ENCODE measurements at regions not wholly inside any gene's neighbourhood (a gene's known extent, or its start where the extent isn't known, plus 50 kb on each side); places are given as distances from the start of the nearest gene placed in this dataset.

DNA sequence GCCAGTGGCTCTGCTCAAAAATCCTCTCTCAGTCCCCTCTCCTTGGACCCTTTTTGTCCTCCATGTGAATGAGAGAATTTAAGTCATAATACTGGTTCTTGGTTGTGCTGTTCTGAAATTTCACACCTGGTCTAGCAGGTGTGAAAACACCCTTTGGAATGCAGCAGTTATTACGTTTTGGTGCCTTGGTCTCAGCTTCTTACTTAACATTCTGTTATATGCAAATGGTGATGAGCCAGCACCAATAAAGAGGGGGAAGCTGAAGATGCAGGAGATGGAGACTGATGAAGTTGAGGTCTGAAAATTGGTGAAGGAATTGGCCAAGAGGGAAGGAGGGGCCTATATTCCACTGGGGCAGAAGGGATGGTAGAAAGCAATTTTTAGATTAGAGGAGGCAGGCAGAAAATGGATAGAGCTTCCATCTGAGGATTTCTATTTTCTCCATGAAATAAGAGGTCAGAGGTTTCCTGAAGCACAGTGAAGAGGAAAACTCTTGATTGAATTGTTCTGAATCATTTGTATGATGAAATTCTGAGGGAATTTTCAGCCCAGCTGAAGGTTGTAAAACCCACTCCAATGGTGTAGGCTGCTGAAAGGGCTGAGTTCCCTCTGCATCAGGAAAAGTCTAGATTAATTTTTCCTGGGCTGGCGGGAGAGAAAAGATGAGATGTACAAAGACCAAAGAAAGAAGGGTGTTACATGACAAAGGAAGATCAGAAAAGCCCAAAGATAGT lies 94.0 kb upstream of the FAM180A start:
- no peak overlapping the region for H2BK120ac ChIP-seq (replicated peaks; ENCODE audit: low read depth, low read length)
- H3K9me3 ChIP-seq (ENCODE audit: insufficient read depth in 2 of 2, low read depth in 1 of 2, low read length in 1 of 2): no peaks in the 10 kb centered on the region
- H3K14ac ChIP-seq (ENCODE audit: insufficient read length): no peak overlapping the region
- H3K36me3 ChIP-seq (ENCODE audit: control insufficient read depth in 2 of 4, insufficient read depth in 4 of 4, low read length in 3 of 4): no peaks in the 10 kb centered on the region
- H3K23ac ChIP-seq (ENCODE audit: insufficient read length): no peak overlapping the region
- H4K20me1 ChIP-seq (replicated peaks in 1 of 2; ENCODE audit: control insufficient read depth in 1 of 2, insufficient read depth in 2 of 2, low read length in 2 of 2): no peaks in the 10 kb centered on the region
- H4K91ac ChIP-seq (replicated peaks; ENCODE audit: insufficient read length, low read length): no peak overlapping the region
- no peaks in the 10 kb centered on the region; the same call in 1 of the 2 replicates for H3K23me2 ChIP-seq (ENCODE audit: low read depth, low read length)
- no peak overlapping the region for H2BK5ac ChIP-seq (ENCODE audit: low read depth, low read length)
- H3K18ac ChIP-seq (ENCODE audit: extremely low read depth, low read length): no peak overlapping the region
- H2BK15ac ChIP-seq (ENCODE audit: low read length): no peak overlapping the region
- H2AFZ ChIP-seq (ENCODE audit: low read length): no peak overlapping the region
- ChIA-PET CTCF (ENCODE audit: partially characterized antibody) (interaction anchor here (1.1 to 1.3 kb wide), 2 partner anchors 26 to 106 kb away, joined by 3 read pairs; no protein-coding TSS in a partner anchor), POLR2A (ENCODE audit: partially characterized antibody) (interaction anchor here (0.8 kb wide), 1 partner anchor 11 kb away, joined by 3 read pairs; no protein-coding TSS in a partner anchor)
- H3K27ac ChIP-seq (ENCODE audit: low read depth, low read length): no peak overlapping the region
- FAIRE-seq: no peak
- no peaks in the 10 kb centered on the region for H3K4me1 ChIP-seq (replicated peaks in 1 of 4; ENCODE audit: control insufficient read depth in 3 of 4, insufficient read depth in 4 of 4, low read length in 3 of 4)
- H2BK12ac ChIP-seq (ENCODE audit: low read depth, low read length): no peak overlapping the region
- no peaks in the 10 kb centered on the region for H3K27me3 ChIP-seq (replicated peaks in 1 of 4; ENCODE audit: control insufficient read depth in 3 of 4, extremely low read depth in 1 of 4, insufficient read depth in 3 of 4, low read length in 3 of 4)
- no peak overlapping the region for H2AK5ac ChIP-seq (ENCODE audit: low read depth, low read length)
- no peak overlapping the region for H4K8ac ChIP-seq (ENCODE audit: extremely low read depth, insufficient read depth, low read length)
- DNase-seq (ENCODE audit: low read depth in 1 of 2, low spot score in 2 of 2): no peak
- H3K4me2 ChIP-seq (ENCODE audit: insufficient read depth in 1 of 2, low read depth in 2 of 2, low read length in 2 of 2): no peak overlapping the region
- H3K9ac ChIP-seq (replicated peaks in 1 of 4; ENCODE audit: extremely low read depth in 1 of 4, low read depth in 3 of 4, low read length in 3 of 4): no peak overlapping the region
- H3K4ac ChIP-seq (replicated peaks; ENCODE audit: insufficient read length, low read depth, low read length): no peak overlapping the region
- H3K56ac ChIP-seq (replicated peaks; ENCODE audit: insufficient read length, low read depth, low read length): no peak overlapping the region
- no peak overlapping the region for H2BK20ac ChIP-seq (ENCODE audit: low read length)
- no peak overlapping the region for H4K5ac ChIP-seq (ENCODE audit: insufficient read length, low read depth, low read length)
- H3K4me3 ChIP-seq (ENCODE audit: extremely low read depth in 1 of 4, insufficient read depth in 2 of 4, low read depth in 3 of 4, low read length in 4 of 4): no peak overlapping the region
- TF ChIP-seq CTBP2 (IDR thresholded peaks at IDR 0.05; ENCODE audit: borderline replicate concordance, insufficient read depth, insufficient read length, low read length): no peak
- TF ChIP-seq EP300 (IDR thresholded peaks at IDR 0.05; ENCODE audit: borderline replicate concordance in 1 of 2, low read depth in 2 of 2, low read length in 2 of 2): no peak
- no peak for TF ChIP-seq KDM1A (IDR thresholded peaks at IDR 0.05; ENCODE audit: borderline replicate concordance, low read length)
- TF ChIP-seq ZNF274 (IDR thresholded peaks at IDR 0.05; ENCODE audit: borderline replicate concordance, extremely low read depth, low read length): no peak
- TF ChIP-seq, protein P1, sequence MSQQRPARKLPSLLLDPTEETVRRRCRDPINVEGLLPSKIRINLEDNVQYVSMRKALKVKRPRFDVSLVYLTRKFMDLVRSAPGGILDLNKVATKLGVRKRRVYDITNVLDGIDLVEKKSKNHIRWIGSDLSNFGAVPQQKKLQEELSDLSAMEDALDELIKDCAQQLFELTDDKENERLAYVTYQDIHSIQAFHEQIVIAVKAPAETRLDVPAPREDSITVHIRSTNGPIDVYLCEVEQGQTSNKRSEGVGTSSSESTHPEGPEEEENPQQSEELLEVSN (IDR thresholded peaks at IDR 0.05): no peak
- TF ChIP-seq FOSL1 (IDR thresholded peaks at IDR 0.05; ENCODE audit: insufficient read depth, low read depth, low read length): no peak
- no peak for TF ChIP-seq KDM5A (IDR thresholded peaks at IDR 0.05; ENCODE audit: low read length)
- no peak for TF ChIP-seq ASH2L (IDR thresholded peaks at IDR 0.05; ENCODE audit: low read length)
- no peak for TF ChIP-seq HDAC6 (IDR thresholded peaks at IDR 0.05; ENCODE audit: low read depth, low read length)
- WGBS, 2 experiments (ENCODE audit: extremely low coverage in 1 of 2, insufficient coverage in 1 of 2, insufficient read length in 1 of 2, insufficient replicate concordance in 2 of 2, low coverage in 1 of 2, low lambda C conversion rate in 2 of 2, missing lambda C conversion rate in 1 of 2): 78% methylated on average over 2 of the region's 2 CpGs; no CpG with 5 or more reads in 1 of the 2 experiments
- H3K79me1 ChIP-seq (ENCODE audit: low read depth, low read length): no peaks in the 10 kb centered on the region
- no peaks in the 10 kb centered on the region for H3K79me2 ChIP-seq (ENCODE audit: control insufficient read depth in 1 of 2, insufficient read depth in 2 of 2, low read length in 2 of 2)

Data from H1 (cell line).